ENCODE measurements at regions not wholly inside any gene's neighbourhood (a gene's known extent, or its start where the extent isn't known, plus 50 kb on each side); places are given as distances from the start of the nearest gene placed in this dataset.

DNA sequence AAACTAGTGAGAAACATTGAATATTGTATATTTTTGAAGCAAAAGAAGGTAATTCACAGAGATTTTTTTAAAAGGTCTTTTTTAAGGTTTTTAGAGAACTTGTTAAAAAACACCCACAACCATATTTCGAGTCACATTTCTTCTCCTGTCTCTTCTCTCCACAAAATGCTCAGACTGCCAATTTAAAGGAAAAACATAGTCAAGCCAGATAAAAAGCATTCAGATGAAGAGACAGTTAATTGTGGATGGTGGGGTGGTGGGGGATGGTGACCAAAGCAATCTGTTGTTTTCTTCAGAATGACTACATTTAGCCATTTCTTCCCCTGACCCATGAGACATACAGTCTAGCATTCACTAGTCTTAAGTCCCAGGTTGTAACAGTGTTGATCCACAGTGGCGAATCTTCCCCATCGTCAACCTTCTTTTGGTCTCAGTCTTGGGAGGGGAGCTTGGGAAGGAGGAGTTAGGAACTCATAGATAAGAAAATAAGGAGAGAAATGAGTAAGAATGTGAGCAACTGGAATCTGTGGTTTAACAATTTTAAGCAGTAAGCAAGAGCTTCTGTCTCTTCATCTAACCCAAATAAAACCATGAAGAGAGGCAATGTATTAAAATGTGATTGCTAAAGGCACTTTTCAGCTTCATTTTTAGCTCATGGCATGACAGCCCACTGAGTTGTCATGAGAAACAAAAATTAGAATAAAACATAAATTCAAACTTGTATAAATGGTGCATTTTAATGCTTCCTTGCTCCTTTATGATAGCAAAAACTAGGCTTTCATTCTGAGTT, 413.7 kb upstream of the FSHR start:
- no peak overlapping the region for H3K4me2 ChIP-seq (ENCODE audit: low read length, poor library complexity, severe bottlenecking)
- no peak overlapping the region for H4K8ac ChIP-seq (ENCODE audit: low read length)
- DNase-seq, result no peak
- H3K27me3 ChIP-seq (ENCODE audit: control insufficient read depth in 1 of 2, insufficient read depth in 1 of 2, low read length in 2 of 2), result no peaks in the 10 kb centered on the region
- H3K23ac ChIP-seq (ENCODE audit: low read length in 2 of 2), result no peak overlapping the region
- no peak overlapping the region for H4K91ac ChIP-seq (ENCODE audit: low read length)
- no peaks in the 10 kb centered on the region for H3K79me1 ChIP-seq (replicated peaks; ENCODE audit: low read length, poor library complexity, severe bottlenecking)
- no peak overlapping the region for H3K14ac ChIP-seq (ENCODE audit: low read length in 2 of 2)
- no peak overlapping the region for H2BK120ac ChIP-seq (ENCODE audit: low read depth, low read length)
- no peaks in the 10 kb centered on the region for H3K9me3 ChIP-seq (ENCODE audit: control insufficient read depth, low read length)
- 47% methylated on average over 2 of the region's 3 CpGs for WGBS
- no peak overlapping the region for H2BK12ac ChIP-seq (ENCODE audit: low read length in 2 of 2)
- no peak overlapping the region for H3K27ac ChIP-seq (ENCODE audit: low read length, poor library complexity, severe bottlenecking)
- no peak overlapping the region for H3K4me3 ChIP-seq (ENCODE audit: insufficient read depth in 1 of 2, low read depth in 1 of 2, low read length in 2 of 2)
- no peak overlapping the region for H3K18ac ChIP-seq (ENCODE audit: low read depth in 1 of 2, low read length in 2 of 2)
- no peak overlapping the region for H2BK15ac ChIP-seq (ENCODE audit: low read depth, poor library complexity, severe bottlenecking)
- H2BK5ac ChIP-seq (ENCODE audit: low read depth, low read length, poor library complexity, severe bottlenecking), result no peak overlapping the region
- no peak overlapping the region for H2AK5ac ChIP-seq (ENCODE audit: low read length, severe bottlenecking)
- H3K4me1 ChIP-seq (ENCODE audit: control insufficient read depth, insufficient read depth, low read depth, low read length), result no peaks in the 10 kb centered on the region
- H3K36me3 ChIP-seq (ENCODE audit: control insufficient read depth in 1 of 2, insufficient read depth in 2 of 2, low read depth in 1 of 2, low read length in 2 of 2), result no peaks in the 10 kb centered on the region
- H3K4ac ChIP-seq (ENCODE audit: low read depth in 1 of 2, low read length in 2 of 2), result no peak overlapping the region
- no peak overlapping the region for H3K9ac ChIP-seq (ENCODE audit: low read length)
- H2AFZ ChIP-seq (ENCODE audit: low read depth, low read length), result no peak overlapping the region

- no peak overlapping the region for H2BK120ac ChIP-seq (ENCODE audit: low read depth, low read length)
- H3K27ac ChIP-seq (ENCODE audit: low read length, poor library complexity, severe bottlenecking), result no peak overlapping the region
- no peaks in the 10 kb centered on the region for H3K4me1 ChIP-seq (ENCODE audit: control insufficient read depth, insufficient read depth, low read depth, low read length)
- H2BK12ac ChIP-seq (ENCODE audit: low read length in 2 of 2), result no peak overlapping the region
- H4K91ac ChIP-seq (ENCODE audit: low read length), result no peak overlapping the region
- no peak overlapping the region for H2AK5ac ChIP-seq (ENCODE audit: low read length, severe bottlenecking)
- WGBS, result 93% methylated on average over 1 of the region's 1 CpG
- H4K8ac ChIP-seq (ENCODE audit: low read length), result no peak overlapping the region
- H2BK5ac ChIP-seq (ENCODE audit: low read depth, low read length, poor library complexity, severe bottlenecking), result no peak overlapping the region
- no peaks in the 10 kb centered on the region for H3K79me1 ChIP-seq (replicated peaks; ENCODE audit: low read length, poor library complexity, severe bottlenecking)
- no peak overlapping the region for H3K4me2 ChIP-seq (ENCODE audit: low read length, poor library complexity, severe bottlenecking)
- H3K4me3 ChIP-seq (ENCODE audit: insufficient read depth in 1 of 2, low read depth in 1 of 2, low read length in 2 of 2), result no peak overlapping the region
- DNase-seq, result no peak
- H3K23ac ChIP-seq (ENCODE audit: low read length in 2 of 2), result no peak overlapping the region
- no peaks in the 10 kb centered on the region for H3K9me3 ChIP-seq (ENCODE audit: control insufficient read depth, low read length)
- no peak overlapping the region for H2AFZ ChIP-seq (ENCODE audit: low read depth, low read length)
- no peak overlapping the region for H3K4ac ChIP-seq (ENCODE audit: low read depth in 1 of 2, low read length in 2 of 2)
- no peak overlapping the region for H3K18ac ChIP-seq (ENCODE audit: low read depth in 1 of 2, low read length in 2 of 2)
- no peak overlapping the region for H2BK15ac ChIP-seq (ENCODE audit: low read depth, poor library complexity, severe bottlenecking)
- H3K36me3 ChIP-seq (ENCODE audit: control insufficient read depth in 1 of 2, insufficient read depth in 2 of 2, low read depth in 1 of 2, low read length in 2 of 2), result no peaks in the 10 kb centered on the region
- H3K9ac ChIP-seq (ENCODE audit: low read length), result no peak overlapping the region
- H3K14ac ChIP-seq (ENCODE audit: low read length in 2 of 2), result no peak overlapping the region
- H3K27me3 ChIP-seq (ENCODE audit: control insufficient read depth in 1 of 2, insufficient read depth in 1 of 2, low read length in 2 of 2), result no peaks in the 10 kb centered on the region
Measured at GRCh38 chr2:49567021-49567420, 412.7 kb upstream of the FSHR start.

GRCh38 chr2:49553658-49554057, 399.3 kb upstream of the FSHR start:
- no peaks in the 10 kb centered on the region for H3K79me1 ChIP-seq (replicated peaks; ENCODE audit: low read length, poor library complexity, severe bottlenecking)
- no peak overlapping the region for H2BK120ac ChIP-seq (ENCODE audit: low read depth, low read length)
- no peak overlapping the region for H3K4me2 ChIP-seq (ENCODE audit: low read length, poor library complexity, severe bottlenecking)
- no peak overlapping the region for H3K18ac ChIP-seq (ENCODE audit: low read depth in 1 of 2, low read length in 2 of 2)
- no peaks in the 10 kb centered on the region for H3K4me1 ChIP-seq (ENCODE audit: control insufficient read depth, insufficient read depth, low read depth, low read length)
- no peaks in the 10 kb centered on the region for H3K36me3 ChIP-seq (ENCODE audit: control insufficient read depth in 1 of 2, insufficient read depth in 2 of 2, low read depth in 1 of 2, low read length in 2 of 2)
- H4K91ac ChIP-seq (ENCODE audit: low read length), result no peak overlapping the region
- H2BK12ac ChIP-seq (ENCODE audit: low read length in 2 of 2), result no peak overlapping the region
- no peaks in the 10 kb centered on the region for H3K9me3 ChIP-seq (ENCODE audit: control insufficient read depth, low read length)
- H3K23ac ChIP-seq (ENCODE audit: low read length in 2 of 2), result no peak overlapping the region
- H4K8ac ChIP-seq (ENCODE audit: low read length), result no peak overlapping the region
- H3K27me3 ChIP-seq (ENCODE audit: control insufficient read depth in 1 of 2, insufficient read depth in 1 of 2, low read length in 2 of 2), result no peaks in the 10 kb centered on the region
- no peak overlapping the region for H2BK5ac ChIP-seq (ENCODE audit: low read depth, low read length, poor library complexity, severe bottlenecking)
- no peak for DNase-seq
- H3K9ac ChIP-seq (ENCODE audit: low read length), result no peak overlapping the region
- H3K4ac ChIP-seq (ENCODE audit: low read depth in 1 of 2, low read length in 2 of 2), result no peak overlapping the region
- H3K27ac ChIP-seq (ENCODE audit: low read length, poor library complexity, severe bottlenecking), result no peak overlapping the region
- no peak overlapping the region for H3K14ac ChIP-seq (ENCODE audit: low read length in 2 of 2)
- H2AFZ ChIP-seq (ENCODE audit: low read depth, low read length), result no peak overlapping the region
- H3K4me3 ChIP-seq (ENCODE audit: insufficient read depth in 1 of 2, low read depth in 1 of 2, low read length in 2 of 2), result no peak overlapping the region
- no peak overlapping the region for H2AK5ac ChIP-seq (ENCODE audit: low read length, severe bottlenecking)
- H2BK15ac ChIP-seq (ENCODE audit: low read depth, poor library complexity, severe bottlenecking), result no peak overlapping the region

- no peaks in the 10 kb centered on the region for H3K4me1 ChIP-seq (ENCODE audit: control insufficient read depth, insufficient read depth, low read depth, low read length)
- no peak overlapping the region for H2BK120ac ChIP-seq (ENCODE audit: low read depth, low read length)
- no peak overlapping the region for H3K9ac ChIP-seq (ENCODE audit: low read length)
- H2BK12ac ChIP-seq (ENCODE audit: low read length in 2 of 2), result no peak overlapping the region
- H2BK15ac ChIP-seq (ENCODE audit: low read depth, poor library complexity, severe bottlenecking), result no peak overlapping the region
- no peak overlapping the region for H3K4ac ChIP-seq (ENCODE audit: low read depth in 1 of 2, low read length in 2 of 2)
- no peak overlapping the region for H4K91ac ChIP-seq (ENCODE audit: low read length)
- no peak overlapping the region for H3K4me3 ChIP-seq (ENCODE audit: insufficient read depth in 1 of 2, low read depth in 1 of 2, low read length in 2 of 2)
- no peak for DNase-seq
- H3K14ac ChIP-seq (ENCODE audit: low read length in 2 of 2), result no peak overlapping the region
- H3K27me3 ChIP-seq (ENCODE audit: control insufficient read depth in 1 of 2, insufficient read depth in 1 of 2, low read length in 2 of 2), result no peaks in the 10 kb centered on the region
- H3K9me3 ChIP-seq (ENCODE audit: control insufficient read depth, low read length), result peaks cover 43% of the 10 kb centered on the region
- no peak overlapping the region for H2BK5ac ChIP-seq (ENCODE audit: low read depth, low read length, poor library complexity, severe bottlenecking)
- H3K4me2 ChIP-seq (ENCODE audit: low read length, poor library complexity, severe bottlenecking), result no peak overlapping the region
- H3K27ac ChIP-seq (ENCODE audit: low read length, poor library complexity, severe bottlenecking), result no peak overlapping the region
- H2AK5ac ChIP-seq (ENCODE audit: low read length, severe bottlenecking), result no peak overlapping the region
- no peak overlapping the region for H3K18ac ChIP-seq (ENCODE audit: low read depth in 1 of 2, low read length in 2 of 2)
- H3K79me1 ChIP-seq (replicated peaks; ENCODE audit: low read length, poor library complexity, severe bottlenecking), result no peaks in the 10 kb centered on the region
- H3K36me3 ChIP-seq (ENCODE audit: control insufficient read depth in 1 of 2, insufficient read depth in 2 of 2, low read depth in 1 of 2, low read length in 2 of 2), result no peaks in the 10 kb centered on the region
- no peak overlapping the region for H3K23ac ChIP-seq (ENCODE audit: low read length in 2 of 2)
- H4K8ac ChIP-seq (ENCODE audit: low read length), result no peak overlapping the region
- H2AFZ ChIP-seq (ENCODE audit: low read depth, low read length), result no peak overlapping the region
Measured at GRCh38 chr2:49532702-49533101, 378.4 kb upstream of the FSHR start.

Data from mesenchymal stem cell (in vitro differentiated cells and primary cell).